GM21515 (cell line): ENCODE measurements at regions not wholly inside any gene's neighbourhood (a gene's known extent, or its start where the extent isn't known, plus 50 kb on each side); places are given as distances from the start of the nearest gene placed in this dataset.
A peak's percentile ranks its signal among the peaks of the same experiment; 100 is the strongest.

Source experiments
- ATAC-seq: cut with Tn5 transposase; IDR thresholded peaks from one replicate; pipeline ENCODE4 v1.9.1; 2021; ENCODE audit not compliant: unreplicated experiment

DNA sequence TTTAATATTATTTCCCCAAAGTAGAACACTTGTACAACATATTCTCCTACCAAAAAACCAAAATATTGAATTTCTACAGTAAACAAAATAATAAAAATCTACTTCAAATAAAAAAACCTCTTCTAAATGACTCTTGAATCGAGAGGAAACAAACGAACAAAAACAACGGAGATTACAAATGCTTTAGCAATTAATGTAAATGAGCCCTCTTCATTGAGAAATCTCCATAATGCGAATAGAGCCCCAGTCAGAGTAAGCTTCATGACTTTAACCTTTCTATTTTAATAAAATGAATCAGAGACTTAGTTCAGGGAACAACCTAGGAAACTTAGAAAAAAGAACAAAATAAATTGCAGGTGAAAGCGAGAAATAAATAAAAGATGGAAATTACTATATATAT, 129.3 kb upstream of the SEMA6A start:
- ATAC-seq: no peak

DNA sequence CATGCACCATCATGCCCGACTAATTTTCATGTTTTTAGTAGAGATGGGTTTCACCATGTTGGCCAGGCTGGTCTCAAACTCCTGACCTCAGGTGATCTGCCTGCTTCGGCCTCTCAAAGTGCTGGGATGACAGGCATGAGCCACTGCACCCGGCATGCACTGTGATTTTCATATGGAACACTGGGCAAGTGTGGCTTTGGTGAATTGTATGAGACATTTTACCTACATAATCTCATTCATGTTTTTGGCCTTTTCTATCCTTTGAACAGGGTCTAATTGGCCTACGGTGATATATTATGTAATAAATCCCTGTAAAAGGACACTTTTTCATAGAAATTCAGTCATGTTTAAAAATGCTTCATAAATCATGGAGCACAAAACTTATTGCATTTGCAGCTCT, 128.7 kb upstream of the SEMA6A start:
- ATAC-seq: no peak

DNA sequence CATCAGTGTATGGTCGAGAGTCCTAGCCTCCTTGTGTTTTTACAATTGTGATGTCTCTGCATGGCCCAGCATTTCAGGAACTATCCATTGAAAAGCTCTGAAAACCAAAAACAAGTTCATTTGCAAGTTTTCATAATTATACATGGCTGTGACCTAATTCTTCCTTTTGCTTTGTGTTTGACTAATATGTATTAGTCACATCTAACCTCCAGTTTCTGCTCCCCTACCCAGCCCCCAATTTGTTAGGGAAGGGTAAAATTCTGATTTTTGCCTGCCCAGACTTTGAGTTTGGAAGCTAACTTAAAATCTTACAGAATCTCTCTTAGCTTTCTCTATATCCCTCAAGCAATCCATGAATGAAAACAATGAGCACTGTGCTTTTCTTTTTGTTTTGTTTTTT, 128.2 kb upstream of the SEMA6A start:
- ATAC-seq: peak; percentile 41

DNA sequence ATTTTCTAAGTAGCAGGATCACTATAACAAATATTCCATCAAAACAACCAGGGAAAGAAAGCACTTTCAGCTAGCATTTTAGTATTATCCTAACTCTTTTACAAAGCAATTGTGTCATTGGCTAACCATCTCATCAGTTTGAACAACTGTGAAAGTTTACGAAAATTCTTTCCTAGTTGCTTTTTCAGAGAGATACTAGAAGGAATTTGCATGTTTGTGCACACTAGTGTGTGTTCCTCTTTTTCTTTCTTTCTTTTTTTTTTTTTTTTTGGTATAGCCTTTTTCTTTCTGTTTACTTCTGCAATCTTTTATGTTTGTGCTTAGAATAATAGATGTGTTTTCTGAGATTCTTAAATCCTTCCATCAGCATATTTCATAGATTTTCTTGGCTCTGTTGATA, 124.7 kb upstream of the SEMA6A start:
- ATAC-seq: no peak

DNA sequence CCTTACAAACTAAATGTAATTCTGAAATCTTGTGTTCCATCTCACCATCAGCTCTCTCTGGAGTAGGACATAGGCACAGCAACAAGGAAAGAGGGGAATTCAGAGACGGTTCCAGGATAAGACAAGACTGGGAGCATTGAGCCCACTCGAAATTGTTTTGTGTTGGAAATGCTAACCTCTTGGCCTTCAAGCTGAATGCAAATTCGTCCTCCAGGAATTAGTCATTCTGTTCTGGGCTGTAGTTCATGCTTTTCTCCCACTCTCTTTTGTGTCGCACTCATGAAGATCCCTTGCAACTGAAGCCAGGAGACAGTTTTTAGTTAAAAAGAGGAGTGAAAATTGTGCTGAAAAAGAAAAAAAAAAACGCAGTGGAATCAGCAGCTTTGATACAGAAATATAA, 121.7 kb upstream of the SEMA6A start:
- peak; percentile 80 for ATAC-seq

DNA sequence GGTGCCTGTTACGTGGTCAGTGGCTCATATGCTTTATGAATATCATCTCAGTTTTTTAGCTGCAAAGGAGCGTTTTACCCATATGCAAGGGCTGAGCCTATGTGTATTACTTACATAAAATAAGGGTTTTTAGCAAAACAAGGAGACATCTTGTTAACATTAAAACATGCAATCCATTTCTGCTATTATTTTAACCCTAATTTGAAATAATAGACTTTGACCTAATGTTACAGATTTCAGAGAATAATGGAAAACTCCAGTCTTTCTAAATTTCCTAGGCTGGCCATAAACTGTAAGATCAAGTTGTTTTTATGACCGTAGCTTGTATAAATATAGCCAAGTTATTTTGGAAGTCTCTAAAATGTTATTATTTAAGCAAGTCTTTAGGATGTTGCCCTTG, 121.1 kb upstream of the SEMA6A start:
- no peak for ATAC-seq

DNA sequence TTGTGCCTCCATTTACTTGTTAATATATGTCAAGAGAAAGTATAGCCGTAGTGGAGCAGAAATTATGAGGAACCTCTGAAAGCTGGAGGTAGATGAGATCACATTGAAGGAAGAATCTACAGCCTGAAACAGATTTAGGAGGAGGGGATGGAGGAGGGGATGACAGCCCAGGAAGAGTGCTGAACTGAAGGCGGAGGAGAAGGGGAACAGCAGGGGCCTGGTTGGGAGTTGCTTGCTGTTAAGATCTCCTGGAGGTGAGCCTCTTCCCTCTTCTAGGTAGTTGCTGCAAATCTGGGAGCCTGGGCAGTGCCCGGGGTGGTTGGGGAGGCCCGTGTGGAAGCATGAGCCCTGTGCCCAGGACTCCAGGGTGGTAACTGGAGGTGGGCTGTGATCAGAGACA, 111.8 kb upstream of the SEMA6A start:
- no peak for ATAC-seq

DNA sequence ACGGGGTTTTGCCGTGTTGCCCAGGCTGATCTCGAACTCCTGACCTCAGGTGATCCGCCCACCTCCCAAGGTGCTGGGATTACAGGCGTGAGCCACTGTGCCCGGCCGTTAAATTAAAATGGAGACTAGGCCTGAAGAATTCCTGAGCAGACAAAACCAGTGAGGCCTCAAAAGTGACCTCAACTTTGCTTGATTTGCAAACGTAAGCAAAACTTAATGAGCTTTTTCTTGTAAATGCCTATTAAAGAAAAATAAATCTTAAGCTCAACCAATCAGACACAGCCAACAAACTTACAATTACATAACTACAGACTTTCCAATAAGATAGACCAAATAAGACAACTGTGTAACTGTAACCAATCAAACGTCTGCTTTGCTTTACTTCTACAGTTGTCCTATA, 111.3 kb upstream of the SEMA6A start:
- ATAC-seq: no peak

DNA sequence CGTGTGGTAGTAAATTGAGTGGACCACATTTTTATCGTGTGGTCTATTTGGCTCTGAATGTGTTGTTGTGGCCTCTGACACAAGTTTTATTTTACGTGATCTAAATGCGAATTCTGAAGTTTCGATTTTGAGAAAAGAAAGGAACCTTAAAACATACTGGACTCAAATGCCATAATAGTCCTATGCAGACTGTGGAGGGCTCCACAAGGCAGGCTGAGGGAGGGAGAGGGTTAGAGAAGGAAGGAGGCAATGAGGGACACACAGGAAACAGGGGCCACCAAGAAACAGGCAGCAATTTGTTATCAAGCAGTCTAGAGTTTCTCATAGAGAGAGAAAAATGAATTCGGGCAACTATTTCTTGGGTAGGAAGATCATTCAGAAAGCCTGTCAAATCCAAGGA, 110.4 kb upstream of the SEMA6A start:
- ATAC-seq: no peak

DNA sequence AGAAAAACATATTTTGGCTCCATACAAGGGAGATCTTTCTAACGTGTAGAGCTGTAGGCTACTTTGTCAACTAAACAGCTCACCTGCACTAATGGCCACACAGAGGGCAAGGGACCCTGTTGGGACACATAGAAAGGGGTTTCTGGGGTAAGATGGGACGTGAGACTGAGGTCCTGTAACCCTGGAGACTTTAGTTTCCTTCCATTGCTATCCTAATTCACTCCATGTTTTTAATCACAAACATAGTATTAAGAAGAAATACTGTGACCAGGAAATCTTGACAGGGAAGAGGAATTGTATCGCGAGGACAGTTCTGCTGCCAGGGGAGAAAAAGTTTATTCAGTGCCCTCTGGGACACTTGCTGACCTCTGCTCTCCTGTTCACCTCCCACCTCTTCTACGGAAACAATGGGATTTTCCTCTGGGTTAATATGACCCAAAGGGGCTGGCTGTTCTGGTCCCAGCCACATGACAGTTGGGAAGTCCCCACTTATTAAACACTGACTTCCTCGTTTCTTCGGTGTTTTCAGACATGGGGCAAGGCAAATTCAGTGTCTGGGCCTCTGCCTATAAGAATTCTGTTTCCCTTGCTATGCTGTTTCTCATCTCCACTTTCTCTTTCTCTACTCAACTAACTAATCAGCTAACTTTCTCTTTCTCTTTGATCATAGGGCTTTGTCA, 106.9 kb upstream of the SEMA6A start:
- peak; percentile 97 for ATAC-seq

DNA sequence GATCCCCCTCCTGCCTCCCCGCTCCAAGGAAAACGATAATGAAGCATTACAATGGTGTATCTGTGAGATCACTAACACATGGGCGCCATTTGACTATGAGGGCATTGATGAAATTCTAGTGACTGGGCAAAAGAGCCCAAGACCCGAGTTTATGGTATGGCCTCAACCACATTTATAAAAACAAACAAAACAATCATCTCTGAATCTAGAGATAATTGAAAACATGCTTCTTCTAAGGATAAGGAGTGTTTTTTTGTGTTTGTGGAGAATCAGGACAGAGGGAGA, 100.9 kb upstream of the SEMA6A start:
- ATAC-seq: no peak

DNA sequence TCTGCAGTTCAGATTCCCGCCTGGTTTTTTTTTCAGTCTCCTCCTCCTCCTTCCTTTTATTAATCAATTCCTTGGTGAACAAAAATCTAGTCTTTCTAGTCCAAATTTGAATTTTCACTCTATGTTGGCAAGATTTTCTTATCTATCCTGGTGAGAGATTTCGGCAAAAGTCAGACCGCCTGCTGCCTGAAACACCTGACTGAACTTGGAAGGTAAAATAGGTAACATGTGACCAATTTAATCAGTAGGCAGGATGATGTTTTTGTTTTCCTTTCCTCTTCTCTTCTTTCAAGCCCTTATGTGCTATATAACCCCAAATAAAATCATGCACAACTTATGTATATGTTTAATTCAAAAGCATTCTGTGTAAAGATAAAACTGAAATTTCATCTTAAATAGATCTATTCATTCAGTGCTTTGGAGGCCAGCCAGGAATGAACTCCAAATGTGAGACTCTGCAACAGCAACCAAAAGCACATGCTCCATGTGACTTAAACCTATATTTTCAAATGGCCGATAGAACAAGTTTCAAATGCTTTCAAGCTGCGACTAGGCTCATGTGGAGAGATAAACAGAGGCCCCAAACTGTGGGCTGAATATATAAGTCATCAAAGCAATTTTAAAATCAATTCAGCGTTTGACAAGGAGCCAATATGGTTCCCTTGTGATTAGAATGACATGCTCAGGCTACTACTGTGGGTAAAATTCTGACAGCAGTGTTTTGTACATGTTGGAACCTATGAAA, 100.4 kb upstream of the SEMA6A start:
- ATAC-seq: no peak

DNA sequence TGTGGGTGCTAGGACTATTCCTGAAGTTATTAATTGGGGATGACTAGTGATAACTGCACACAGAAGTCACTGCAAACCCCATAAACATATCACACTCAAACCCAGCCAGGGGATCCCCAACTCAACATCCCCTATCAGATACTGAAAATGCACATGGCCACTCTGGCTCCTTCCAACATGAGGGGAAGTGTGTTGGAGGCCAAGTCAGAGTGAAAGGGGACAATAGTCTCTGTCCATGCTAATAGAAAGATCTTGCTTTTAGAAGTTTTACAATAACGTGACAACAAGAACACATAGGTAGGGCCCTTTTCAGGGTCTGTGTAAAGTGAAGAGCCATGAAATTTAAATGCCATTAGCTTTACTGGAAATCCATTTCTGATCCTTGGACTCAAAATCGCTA, 98.8 kb upstream of the SEMA6A start:
- ATAC-seq: no peak

DNA sequence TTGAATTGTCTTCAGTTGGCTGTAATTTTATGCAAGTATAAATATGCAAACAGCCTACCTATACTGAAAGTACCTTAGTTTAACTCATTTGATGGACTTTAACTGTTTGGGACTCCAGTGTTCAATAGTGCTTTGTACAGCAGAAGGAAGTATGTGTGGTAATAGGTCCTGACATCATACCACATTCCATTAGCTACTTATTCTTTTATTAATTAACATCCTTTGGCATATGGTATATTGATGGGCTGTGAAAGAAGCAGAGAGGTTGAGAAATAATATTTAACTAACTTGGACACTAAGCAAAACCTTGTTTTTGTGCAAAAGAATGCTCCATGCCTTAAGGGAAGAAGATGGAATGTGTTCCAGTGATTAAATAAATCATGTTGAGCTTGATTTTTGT, 97.6 kb upstream of the SEMA6A start:
- no peak for ATAC-seq

DNA sequence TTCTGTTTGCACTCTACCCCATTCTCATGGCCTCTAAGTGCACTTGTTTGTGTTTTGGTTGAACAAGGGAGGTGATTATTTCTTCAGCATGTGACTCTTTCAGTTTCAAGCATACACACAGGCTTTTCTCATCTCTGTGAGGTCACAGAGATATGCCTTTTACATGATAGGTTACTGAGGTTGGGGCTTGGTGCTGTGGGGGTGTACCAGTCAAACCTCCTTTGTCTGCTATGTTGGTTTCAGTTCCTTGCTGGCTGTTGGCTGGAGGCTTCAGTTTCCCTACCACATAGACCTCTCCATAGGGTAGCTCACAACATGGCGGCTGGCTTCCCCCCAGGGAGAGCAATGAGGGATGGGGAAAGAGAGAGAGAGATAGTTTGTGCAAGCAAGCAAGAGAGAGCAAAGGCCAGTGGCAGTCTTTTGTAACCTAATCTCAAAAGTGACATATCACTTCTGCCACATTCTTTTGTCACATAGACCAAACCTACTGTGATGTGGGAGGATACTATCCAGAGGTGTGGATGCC, 96.7 kb upstream of the SEMA6A start:
- ATAC-seq: peak; percentile 96

DNA sequence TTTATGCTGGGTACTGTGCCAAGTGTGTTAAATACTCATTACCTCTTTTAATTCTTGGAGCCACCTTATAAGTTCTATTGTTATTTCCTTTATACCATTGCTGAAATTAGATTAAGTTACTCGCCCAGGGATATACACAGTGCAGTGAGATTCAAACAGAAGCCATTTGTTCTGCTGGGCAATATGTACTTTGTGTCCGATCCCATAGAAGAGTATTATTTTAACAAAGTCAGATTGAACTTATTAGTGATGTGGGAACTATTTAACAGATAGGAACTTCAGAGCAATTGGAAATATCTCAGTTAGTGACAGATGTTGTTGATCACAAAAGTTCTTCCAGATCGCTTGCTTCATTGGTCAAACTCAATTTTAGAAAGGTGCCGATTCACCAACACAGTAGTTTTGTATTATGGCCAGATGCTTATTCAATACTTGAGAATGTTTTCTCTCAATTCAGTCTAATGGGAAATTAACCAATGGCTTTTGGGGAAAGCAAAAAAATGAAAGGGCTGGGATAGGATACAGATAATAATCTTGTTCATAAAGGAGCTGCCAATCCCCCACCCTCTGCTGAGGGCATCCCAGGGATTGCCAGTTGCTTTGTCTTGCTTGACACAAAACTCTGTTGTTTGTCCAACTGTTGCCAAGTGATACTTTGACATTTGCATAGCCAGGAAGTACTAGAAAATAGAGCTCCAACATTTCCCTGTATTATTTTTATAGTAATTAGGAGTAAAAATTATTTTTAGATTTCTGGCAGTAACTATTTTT, 94.8 kb upstream of the SEMA6A start:
- no peak for ATAC-seq

DNA sequence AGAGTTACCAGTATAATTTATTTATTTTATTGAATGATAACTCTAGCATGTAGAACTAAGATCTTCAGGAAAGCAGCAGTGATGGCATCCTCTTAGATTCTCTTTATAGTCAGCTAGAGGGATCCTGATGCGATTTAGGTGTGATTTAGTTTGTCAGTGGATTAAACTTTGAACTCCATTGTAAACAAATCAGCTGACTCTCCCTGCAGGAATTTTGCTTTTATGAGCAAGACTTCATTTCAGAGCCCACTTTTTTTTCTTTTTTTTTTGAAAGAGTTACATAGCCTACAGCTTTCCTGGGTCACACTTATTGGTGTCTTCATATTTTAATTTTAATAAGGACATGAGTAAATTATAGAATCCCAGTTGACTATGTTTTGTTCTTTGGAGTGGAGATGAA, 93.8 kb upstream of the SEMA6A start:
- ATAC-seq: no peak

DNA sequence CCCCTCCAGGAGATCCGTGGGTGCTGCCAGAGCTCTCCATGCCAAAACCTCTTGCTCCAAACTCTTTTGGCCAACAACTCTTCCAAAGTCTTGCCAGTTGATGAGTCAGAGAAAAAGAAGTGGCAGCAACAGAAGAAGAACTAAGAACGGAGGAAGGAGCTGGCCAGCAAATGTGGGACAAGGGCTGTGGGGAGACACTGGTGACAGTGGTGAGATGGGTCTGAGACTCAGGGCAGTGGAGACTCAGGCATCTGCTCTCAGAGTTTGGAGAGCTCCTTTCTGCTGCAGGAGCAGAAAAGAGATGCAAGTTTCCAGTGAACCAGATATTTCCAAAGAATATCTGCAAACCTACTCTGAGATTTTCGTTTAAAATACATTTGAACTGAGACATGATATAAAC, 92.3 kb upstream of the SEMA6A start:
- ATAC-seq: no peak

DNA sequence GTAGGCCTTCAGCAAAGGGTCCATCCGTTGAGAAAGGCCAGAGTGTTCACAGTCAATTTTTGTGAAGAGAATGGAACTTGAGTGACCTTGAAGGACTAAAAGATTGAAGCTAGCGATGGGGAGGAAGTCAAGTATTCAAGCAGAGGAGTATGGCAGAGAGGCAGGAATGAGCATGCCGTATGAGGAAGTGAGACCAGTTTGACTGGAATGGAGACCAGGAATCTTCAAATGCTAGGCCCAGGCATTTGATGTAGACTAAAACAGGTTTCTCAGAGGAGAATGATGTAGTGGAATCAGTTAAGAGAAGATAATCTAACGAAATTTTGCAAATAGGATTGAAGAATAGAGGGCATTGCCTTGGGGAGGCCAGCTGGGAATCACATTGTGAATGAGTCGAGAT, 90.4 kb upstream of the SEMA6A start:
- ATAC-seq: no peak

DNA sequence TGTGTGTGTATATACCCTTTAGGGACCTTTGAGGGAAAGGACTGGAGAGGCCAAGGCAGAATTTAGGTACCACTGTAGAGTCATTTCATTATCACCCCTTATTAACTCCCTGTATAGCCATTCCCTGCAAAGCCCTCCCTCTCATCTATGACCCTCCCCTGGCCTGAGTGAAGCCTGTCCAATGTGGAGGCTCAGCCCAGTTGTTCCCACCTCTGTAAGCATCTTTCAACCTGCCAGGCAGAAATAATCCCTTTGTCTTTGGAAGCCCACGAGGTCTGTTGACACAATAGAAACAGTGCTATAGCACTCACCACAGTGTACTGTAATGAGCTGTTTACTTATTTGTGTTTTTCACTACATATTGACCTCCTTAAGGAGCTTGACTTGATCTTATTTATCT, 88.5 kb upstream of the SEMA6A start:
- ATAC-seq: no peak

DNA sequence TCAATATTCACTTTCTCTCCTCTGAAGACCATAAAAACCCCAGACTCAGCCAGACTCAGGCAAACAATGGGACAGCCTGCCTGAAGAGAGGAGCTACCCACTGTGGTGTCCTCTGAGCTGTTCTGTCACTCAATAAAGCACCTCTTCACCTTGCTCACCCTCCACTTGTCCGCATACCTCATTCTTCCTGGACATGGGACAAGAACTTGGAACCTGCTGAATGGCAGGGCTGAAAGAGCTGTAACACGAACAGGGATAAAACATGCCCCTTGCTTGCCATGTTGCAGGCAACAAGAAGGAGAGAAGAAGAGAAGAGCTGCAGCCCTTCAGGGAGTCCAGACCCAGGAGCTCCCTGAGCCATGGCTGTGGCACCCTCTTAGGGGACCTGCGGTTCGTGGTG, 86.8 kb upstream of the SEMA6A start:
- ATAC-seq: no peak

DNA sequence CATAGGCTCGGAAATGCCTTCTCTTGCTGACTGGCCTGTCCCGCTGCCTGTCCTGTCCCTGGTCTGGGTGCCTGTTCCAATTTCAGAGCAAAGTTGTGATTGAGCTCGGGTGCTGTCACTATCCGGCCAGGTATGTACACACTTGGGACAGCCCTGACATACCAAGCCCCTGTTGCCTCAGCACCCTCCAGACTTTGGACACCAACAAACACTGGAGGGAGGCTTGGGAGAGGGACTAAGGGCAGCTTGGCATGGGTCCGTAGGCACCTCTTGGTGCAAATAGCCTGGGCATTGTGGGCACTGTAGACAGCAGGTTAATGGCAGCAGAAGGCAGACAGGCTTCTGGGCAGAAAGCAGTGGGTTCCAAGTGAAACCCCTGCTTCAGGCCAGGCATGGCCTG, 86.3 kb upstream of the SEMA6A start:
- no peak for ATAC-seq
